B cell (primary cell): ENCODE measurements at regions not wholly inside any gene's neighbourhood (a gene's known extent, or its start where the extent isn't known, plus 50 kb on each side); places are given as distances from the start of the nearest gene placed in this dataset.

Source experiments
- ATAC-seq: fragments of 200-7000 bp; cut with Tn5 transposase; one replicate; pipeline ENCODE4 v1.10.0; 2021; ENCODE audit warnings: low read depth, mild to moderate bottlenecking, moderate number of reproducible peaks, moderate library complexity
- CTCF ChIA-PET: fragments of 350-600 bp; sonication (Branson Sonifier 250); formaldehyde crosslinking; loops from one replicate; lab custom pipeline; 2021; ENCODE audit warnings: antibody characterized with exemption, inconsistent platforms; lab: Charles Lee
- POLR2A ChIA-PET: fragments of 350-600 bp; sonication (Branson Sonifier 250); formaldehyde crosslinking; loops from one replicate; lab custom pipeline; 2021; ENCODE audit warnings: antibody characterized with exemption; lab: Charles Lee
- DNase-seq: peaks from one replicate; pipeline ENCODE4 v3.0.0; 2013
- H2AFZ ChIP-seq: 2 replicates; pipeline ENCODE4 v1.6.1; 2012; ENCODE audit warnings: mild to moderate bottlenecking, low read depth, low read length; ENCODE audit not compliant: insufficient read depth, poor library complexity, severe bottlenecking
- H3K27ac ChIP-seq, 2 donors: 1 replicate in 1 of 2; 2 replicates in 1 of 2; pipeline ENCODE4 v1.5.1; 2012 to 2013; ENCODE audit warnings: low read length in 2 of 2, mild to moderate bottlenecking in 2 of 2, moderate library complexity in 1 of 2
- H3K27me3 ChIP-seq, 4 experiments: fragments of 200-600 bp in 1 of 4; sonication (generic) in 1 of 4; replicated peaks in 1 of 4; 1 replicate in 2 of 4; 2 replicates in 2 of 4; pipeline versions ENCODE4 v1.6.1 to v1.7.0; 2013 to 2016; ENCODE audit warnings: low read length in 3 of 4, mild to moderate bottlenecking in 2 of 4, mixed read lengths in 1 of 4, moderate library complexity in 1 of 4; ENCODE audit not compliant: insufficient read depth in 4 of 4, control insufficient read depth in 3 of 4; ENCODE audit errors: control extremely low read depth in 1 of 4
- H3K36me3 ChIP-seq, 2 experiments: replicated peaks in 1 of 2; 1 replicate in 1 of 2; 2 replicates in 1 of 2; pipeline versions ENCODE4 v1.6.1 to v1.7.1; 2013; ENCODE audit warnings: low read length in 1 of 2; ENCODE audit not compliant: insufficient read depth in 2 of 2, control insufficient read depth in 1 of 2; ENCODE audit errors: control extremely low read depth in 1 of 2, extremely low read depth in 1 of 2
- H3K4me1 ChIP-seq, 2 donors: fragments of 200-600 bp in 1 of 2; sonication (generic) in 1 of 2; 1 replicate in 1 of 2; 2 replicates in 1 of 2; pipeline versions ENCODE4 v1.5.1 to v1.6.1; 2013 to 2017; ENCODE audit warnings: low read length in 2 of 2; ENCODE audit not compliant: control insufficient read depth in 2 of 2, insufficient read depth in 2 of 2
- H3K4me2 ChIP-seq: replicated peaks from 2 replicates; pipeline ENCODE3; 2012; ENCODE audit warnings: mild to moderate bottlenecking, low read depth, low read length; ENCODE audit not compliant: poor library complexity, severe bottlenecking
- H3K4me3 ChIP-seq, 5 experiments: fragments of 200-600 bp in 1 of 5; sonication (generic) in 1 of 5; 1 replicate in 3 of 5; 2 replicates in 2 of 5; pipeline versions ENCODE4 v1.5.1 to v1.7.0; 2011 to 2016; ENCODE audit warnings: low read length in 4 of 5, mild to moderate bottlenecking in 4 of 5, low read depth in 2 of 5, control low read depth in 1 of 5, moderate library complexity in 1 of 5; ENCODE audit not compliant: insufficient read depth in 1 of 5; ENCODE audit errors: control extremely low read depth in 1 of 5, extremely low read depth in 1 of 5
- H3K79me2 ChIP-seq: fragments of 200-600 bp; sonication (generic); one replicate; pipeline ENCODE4 v1.6.0; 2016; ENCODE audit warnings: low read length; ENCODE audit not compliant: control insufficient read depth, insufficient read depth
- H3K9ac ChIP-seq: fragments of 200-600 bp; sonication (generic); 2 replicates; pipeline ENCODE4 v1.6.1; 2017; ENCODE audit warnings: mild to moderate bottlenecking, low read length, moderate library complexity
- H3K9me3 ChIP-seq, 3 donors: one replicate each; pipeline versions ENCODE4 v1.6.1 to v1.7.1; 2013; ENCODE audit warnings: low read length in 2 of 3; ENCODE audit not compliant: control insufficient read depth in 2 of 3, insufficient read depth in 1 of 3; ENCODE audit errors: control extremely low read depth in 1 of 3
- H4K20me1 ChIP-seq: 2 replicates; pipeline ENCODE4 v1.6.0; 2012; ENCODE audit warnings: mild to moderate bottlenecking, low read length; ENCODE audit not compliant: insufficient read depth, control insufficient read depth, poor library complexity, severe bottlenecking
- H3K27ac Mint-ChIP-seq: one replicate; pipeline ENCODE4 v1.8.0; 2021; ENCODE audit warnings: mixed read lengths
- H3K27me3 Mint-ChIP-seq: one replicate; pipeline ENCODE4 v1.8.0; 2021; ENCODE audit warnings: mixed read lengths
- H3K4me1 Mint-ChIP-seq: one replicate; pipeline ENCODE4 v1.8.0; 2021; ENCODE audit warnings: mixed read lengths
- H3K4me3 Mint-ChIP-seq: one replicate; pipeline ENCODE4 v1.8.0; 2021; ENCODE audit warnings: mixed read lengths
- H3K9me3 Mint-ChIP-seq: one replicate; pipeline ENCODE4 v1.8.0; 2022; ENCODE audit warnings: mixed read lengths; ENCODE audit not compliant: insufficient read depth
- CTCF ChIP-seq: fragments of 200-600 bp; IDR thresholded peaks from one replicate; pipeline ENCODE4 v1.8.0; 2022; ENCODE audit warnings: antibody characterized with exemption, mild to moderate bottlenecking
- EZH2 ChIP-seq: IDR thresholded peaks from 2 replicates; pipeline ENCODE4 v1.6.1; 2012; ENCODE audit warnings: borderline replicate concordance, low read depth, mild to moderate bottlenecking, moderate library complexity, low read length; ENCODE audit not compliant: insufficient read depth, poor library complexity, severe bottlenecking
- WGBS: methylation state at CpG from one replicate; pipeline ENCODE4 v1.1.5; 2013; ENCODE audit warnings: missing lambda C conversion rate; ENCODE audit not compliant: insufficient coverage; 5-methylcytosine and 5-hydroxymethylcytosine counted together
- intact Hi-C: fragments of 100-400 bp; cut with micrococcal nuclease; formaldehyde crosslinking; loops from one replicate; pipeline ENCODE4 v1.10.0; 2022

GRCh38 chr1:60894741-60895140 is 187.6 kb upstream of the NFIA start:
- Histone ChIP-seq H3K9me3 (no peaks in the 10 kb centered on the region), H2AFZ (no peak overlapping the region), H3K36me3 (no peaks in the 10 kb centered on the region), H3K4me1 (no peaks in the 10 kb centered on the region), H3K27me3 (no peaks in the 10 kb centered on the region), H3K79me2 (no peaks in the 10 kb centered on the region), H3K4me3 (no peak overlapping the region), H3K9ac (no peak overlapping the region), H3K4me2 (no peak overlapping the region), H4K20me1 (no peaks in the 10 kb centered on the region), H3K27ac (no peak overlapping the region)
- peaks cover 5% of the 10 kb centered on the region for H3K27me3 Mint-ChIP-seq
- intact Hi-C loops, result no loop called here
- CTCF ChIA-PET, result no interaction called here
- WGBS, result no CpG with 5 or more reads among the region's 2 CpGs
- no peak for DNase-seq
- ATAC-seq, result no peak
- POLR2A ChIA-PET, result no interaction called here
- no peaks in the 10 kb centered on the region for H3K4me1 Mint-ChIP-seq
- H3K27ac Mint-ChIP-seq, result no peak overlapping the region
- no peak for TF ChIP-seq EZH2
- TF ChIP-seq CTCF, result no peak
- no peaks in the 10 kb centered on the region for H3K9me3 Mint-ChIP-seq
- no peak overlapping the region for H3K4me3 Mint-ChIP-seq

GRCh38 chr1:60894130-60894529 is 188.2 kb upstream of the NFIA start:
- no peak overlapping the region for H3K27ac ChIP-seq
- ChIA-PET CTCF (no interaction called here), POLR2A (no interaction called here)
- H3K9me3 Mint-ChIP-seq, result no peaks in the 10 kb centered on the region
- no peaks in the 10 kb centered on the region for H3K27me3 ChIP-seq
- H3K4me2 ChIP-seq, result no peak overlapping the region
- DNase-seq, result no peak
- H4K20me1 ChIP-seq, result no peaks in the 10 kb centered on the region
- H3K4me3 ChIP-seq, result no peak overlapping the region
- H3K36me3 ChIP-seq, result no peaks in the 10 kb centered on the region
- H3K9me3 ChIP-seq, result no peaks in the 10 kb centered on the region
- WGBS, result 96% methylated on average over 3 of the region's 3 CpGs
- H2AFZ ChIP-seq, result no peak overlapping the region
- ATAC-seq, result no peak
- no peaks in the 10 kb centered on the region for H3K4me1 Mint-ChIP-seq
- H3K27ac Mint-ChIP-seq, result no peak overlapping the region
- no peaks in the 10 kb centered on the region for H3K79me2 ChIP-seq
- H3K27me3 Mint-ChIP-seq, result peaks cover 5% of the 10 kb centered on the region
- H3K9ac ChIP-seq, result no peak overlapping the region
- TF ChIP-seq CTCF (no peak), EZH2 (no peak)
- no peaks in the 10 kb centered on the region for H3K4me1 ChIP-seq
- intact Hi-C loops, result no loop called here
- H3K4me3 Mint-ChIP-seq, result no peak overlapping the region
